Activated B cell treated with CpG ODN at 0.5 μM for 24 hours (primary cell): ENCODE measurements at regions not wholly inside any gene's neighbourhood (a gene's known extent, or its start where the extent isn't known, plus 50 kb on each side); places are given as distances from the start of the nearest gene placed in this dataset.

Source experiments
- ATAC-seq: fragments of 200-7000 bp; cut with Tn5 transposase; one replicate; pipeline ENCODE4 v1.10.0; 2021; ENCODE audit warnings: low read depth, mild to moderate bottlenecking, moderate library complexity
- CTCF ChIA-PET: fragments of 350-600 bp; sonication (Branson Sonifier 250); formaldehyde crosslinking; loops from one replicate; lab custom pipeline; 2021; ENCODE audit warnings: antibody characterized with exemption; lab: Charles Lee
- POLR2A ChIA-PET: fragments of 350-600 bp; sonication (Branson Sonifier 250); formaldehyde crosslinking; loops from one replicate; lab custom pipeline; 2021; ENCODE audit warnings: antibody characterized with exemption; lab: Charles Lee
- DNase-seq: peaks from one replicate; pipeline ENCODE4 v3.0.0; 2022
- H3K27ac Mint-ChIP-seq: one replicate; pipeline ENCODE4 v1.8.0; 2020; ENCODE audit warnings: mixed read lengths
- H3K27me3 Mint-ChIP-seq: one replicate; pipeline ENCODE4 v1.8.0; 2021; ENCODE audit warnings: mixed read lengths
- H3K36me3 Mint-ChIP-seq: one replicate; pipeline ENCODE4 v1.8.0; 2021; ENCODE audit warnings: low read depth, mixed read lengths
- H3K4me1 Mint-ChIP-seq: one replicate; pipeline ENCODE4 v1.8.0; 2021; ENCODE audit warnings: mixed read lengths
- H3K4me3 Mint-ChIP-seq: one replicate; pipeline ENCODE4 v1.8.0; 2020; ENCODE audit warnings: mild to moderate bottlenecking, mixed read lengths
- H3K9me3 Mint-ChIP-seq: one replicate; pipeline ENCODE4 v1.8.0; 2020; ENCODE audit warnings: mixed read lengths
- intact Hi-C: fragments of 100-400 bp; cut with micrococcal nuclease; formaldehyde crosslinking; loops from one replicate; pipeline ENCODE4 v1.15.1; 2024
- TF ChIP-seq, protein P1 (sequence below): fragments of 200-600 bp; IDR thresholded peaks from one replicate; pipeline ENCODE4 v1.8.0; 2022; ENCODE audit warnings: antibody characterized with exemption, mild to moderate bottlenecking

DNA sequence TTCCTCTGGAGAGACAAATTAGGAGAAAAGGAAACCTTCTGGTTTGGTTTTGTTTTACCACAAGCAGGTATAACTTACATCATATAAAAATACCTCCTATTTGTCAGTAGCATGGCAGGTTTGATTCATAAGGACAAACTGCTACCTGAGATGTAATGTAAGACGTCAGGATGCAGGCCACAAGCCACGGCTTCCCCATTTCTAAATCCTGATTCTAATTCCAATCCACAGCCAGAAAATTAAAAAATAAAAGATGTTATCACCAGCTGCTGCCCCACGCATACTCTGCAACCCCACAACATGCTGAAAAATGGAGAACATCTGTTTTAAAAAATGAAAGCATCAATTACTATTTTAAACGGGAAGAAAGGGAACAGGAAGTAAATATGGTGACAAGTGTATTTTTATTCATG lies 197.6 kb downstream of the BCL11A start:
- CTCF ChIA-PET: interaction anchor here (0.8 to 1.4 kb wide), 2 partner anchors 26 to 52 kb away, joined by 3 read pairs; no protein-coding TSS in a partner anchor
- H3K36me3 Mint-ChIP-seq: peaks cover 6% of the 10 kb centered on the region
- POLR2A ChIA-PET: interaction anchor here (0.6 to 9.5 kb wide), 8 partner anchors 14 to 293 kb away, joined by 3 to 223 read pairs (median 16); partner anchors contain the start of gene BCL11A
- peak overlapping the region; percentile 97 for H3K27ac Mint-ChIP-seq
- peaks cover 7% of the 10 kb centered on the region for H3K9me3 Mint-ChIP-seq
- intact Hi-C loops: loop anchor here (1.0 to 10.0 kb wide), 2 partner anchors 83 to 1051 kb away; no protein-coding TSS in a partner anchor
- H3K4me3 Mint-ChIP-seq: peak overlapping the region; percentile 75
- TF ChIP-seq, protein P1, sequence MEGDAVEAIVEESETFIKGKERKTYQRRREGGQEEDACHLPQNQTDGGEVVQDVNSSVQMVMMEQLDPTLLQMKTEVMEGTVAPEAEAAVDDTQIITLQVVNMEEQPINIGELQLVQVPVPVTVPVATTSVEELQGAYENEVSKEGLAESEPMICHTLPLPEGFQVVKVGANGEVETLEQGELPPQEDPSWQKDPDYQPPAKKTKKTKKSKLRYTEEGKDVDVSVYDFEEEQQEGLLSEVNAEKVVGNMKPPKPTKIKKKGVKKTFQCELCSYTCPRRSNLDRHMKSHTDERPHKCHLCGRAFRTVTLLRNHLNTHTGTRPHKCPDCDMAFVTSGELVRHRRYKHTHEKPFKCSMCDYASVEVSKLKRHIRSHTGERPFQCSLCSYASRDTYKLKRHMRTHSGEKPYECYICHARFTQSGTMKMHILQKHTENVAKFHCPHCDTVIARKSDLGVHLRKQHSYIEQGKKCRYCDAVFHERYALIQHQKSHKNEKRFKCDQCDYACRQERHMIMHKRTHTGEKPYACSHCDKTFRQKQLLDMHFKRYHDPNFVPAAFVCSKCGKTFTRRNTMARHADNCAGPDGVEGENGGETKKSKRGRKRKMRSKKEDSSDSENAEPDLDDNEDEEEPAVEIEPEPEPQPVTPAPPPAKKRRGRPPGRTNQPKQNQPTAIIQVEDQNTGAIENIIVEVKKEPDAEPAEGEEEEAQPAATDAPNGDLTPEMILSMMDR: no peak
- no peak for DNase-seq
- no peaks in the 10 kb centered on the region for H3K27me3 Mint-ChIP-seq
- peak; percentile 7 for ATAC-seq
- peaks cover 100% of the 10 kb centered on the region for H3K4me1 Mint-ChIP-seq

DNA sequence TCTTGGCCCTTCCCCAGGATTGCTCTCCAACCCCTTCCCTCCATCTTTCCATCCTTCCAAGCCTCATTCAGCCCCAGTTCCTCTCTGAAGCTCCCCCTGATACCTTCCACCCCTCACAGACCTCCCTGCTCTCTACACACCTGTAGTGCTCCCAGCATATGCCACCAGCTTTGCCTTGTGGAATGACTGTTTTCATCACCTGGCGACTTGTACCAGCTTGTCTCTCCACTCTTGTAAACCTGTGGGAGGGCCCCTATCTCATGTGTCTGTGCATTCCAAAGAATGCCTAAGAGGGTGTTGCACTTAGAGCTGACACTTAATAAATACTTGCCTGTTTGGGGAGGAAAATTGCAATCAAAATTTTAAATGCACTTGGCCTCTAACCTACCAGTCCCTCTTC lies 198.7 kb downstream of the BCL11A start:
- Mint-ChIP-seq H3K4me3 (peak overlapping the region; percentile 30), H3K4me1 (peaks cover 100% of the 10 kb centered on the region), H3K27me3 (no peaks in the 10 kb centered on the region), H3K9me3 (peaks cover 7% of the 10 kb centered on the region), H3K36me3 (peaks cover 6% of the 10 kb centered on the region), H3K27ac (peak overlapping the region; percentile 97)
- DNase-seq: no peak
- POLR2A ChIA-PET: interaction anchor here (0.7 to 9.5 kb wide), 16 partner anchors 9 to 202 kb away, joined by 3 to 223 read pairs (median 14); partner anchors contain the start of gene BCL11A
- intact Hi-C loops: loop anchor here (1.0 to 10.0 kb wide), 4 partner anchors 12 to 1050 kb away; no protein-coding TSS in a partner anchor
- TF ChIP-seq, protein P1: no peak
- CTCF ChIA-PET: interaction anchor here (1.1 to 2.7 kb wide), 5 partner anchors 11 to 128 kb away, joined by 4 to 11 read pairs (median 5); no protein-coding TSS in a partner anchor
- no peak for ATAC-seq

DNA sequence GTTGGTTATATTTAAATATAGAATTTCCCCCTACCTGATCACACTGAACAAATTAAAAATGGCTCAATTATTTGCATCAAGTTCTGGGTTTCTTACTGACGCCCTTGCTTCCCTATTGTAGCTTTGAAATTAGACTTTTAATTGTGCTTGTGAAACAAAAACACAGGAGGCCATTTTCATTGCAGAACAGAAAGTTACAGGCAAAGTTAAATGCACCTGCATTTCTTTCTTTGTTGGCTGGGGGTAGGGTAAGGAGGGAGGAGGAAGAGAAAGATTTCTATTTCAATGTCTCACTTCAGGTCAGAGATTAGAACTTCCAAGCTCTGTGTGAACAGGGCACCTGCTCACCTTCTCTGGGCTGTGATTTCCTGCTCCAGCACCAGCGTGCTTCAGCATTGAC lies 199.6 kb downstream of the BCL11A start:
- TF ChIP-seq, protein P1: no peak
- H3K27me3 Mint-ChIP-seq: no peaks in the 10 kb centered on the region
- peaks cover 9% of the 10 kb centered on the region for H3K9me3 Mint-ChIP-seq
- intact Hi-C loops: loop anchor here (1.0 to 10.0 kb wide), 5 partner anchors 12 to 1049 kb away; no protein-coding TSS in a partner anchor
- peak overlapping the region; percentile 52 for H3K4me3 Mint-ChIP-seq
- ATAC-seq: peak; percentile 26
- H3K36me3 Mint-ChIP-seq: peaks cover 6% of the 10 kb centered on the region
- no peak for DNase-seq
- peak overlapping the region; percentile 97 for H3K27ac Mint-ChIP-seq
- peaks cover 100% of the 10 kb centered on the region for H3K4me1 Mint-ChIP-seq
- ChIA-PET POLR2A (interaction anchor here (0.6 to 9.5 kb wide), 29 partner anchors 10 to 1042 kb away, joined by 3 to 223 read pairs (median 7); partner anchors contain the start of gene BCL11A), CTCF (interaction anchor here (1.1 to 2.7 kb wide), 11 partner anchors 12 to 466 kb away, joined by 3 to 11 read pairs (median 5); no protein-coding TSS in a partner anchor)

DNA sequence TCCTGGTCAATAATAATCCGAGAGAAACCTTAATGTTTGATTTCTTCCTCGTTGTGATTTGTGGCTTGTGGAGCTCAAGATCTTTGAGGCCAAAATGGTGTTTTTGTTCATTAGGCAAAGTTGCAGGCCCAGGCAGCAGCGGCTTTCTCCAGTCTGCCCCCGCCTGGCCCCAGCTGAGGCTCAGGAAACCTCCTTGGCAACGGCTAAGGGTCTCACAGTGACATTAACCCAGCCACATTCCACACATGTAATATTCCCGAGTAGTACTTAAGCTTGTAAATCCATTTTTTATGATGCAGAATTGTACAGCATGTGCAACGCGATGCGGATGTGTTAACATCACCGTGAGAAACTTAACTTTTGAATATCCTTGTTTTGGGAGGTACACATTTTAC lies 200.1 kb downstream of the BCL11A start:
- intact Hi-C loops: loop anchor here (1.0 to 10.0 kb wide), 4 partner anchors 131 to 1049 kb away; no protein-coding TSS in a partner anchor
- POLR2A ChIA-PET: interaction anchor here (0.6 to 9.5 kb wide), 28 partner anchors 10 to 1041 kb away, joined by 3 to 223 read pairs (median 8); partner anchors contain the start of gene BCL11A
- H3K9me3 Mint-ChIP-seq: peaks cover 9% of the 10 kb centered on the region

More for the DNA sequence above, 200.1 kb downstream of the BCL11A start:
- TF ChIP-seq, protein P1: no peak
- peaks cover 6% of the 10 kb centered on the region for H3K36me3 Mint-ChIP-seq
- DNase-seq: no peak
- H3K27me3 Mint-ChIP-seq: no peaks in the 10 kb centered on the region
- H3K4me1 Mint-ChIP-seq: peaks cover 100% of the 10 kb centered on the region
- H3K4me3 Mint-ChIP-seq: peak overlapping the region; percentile 52
- peak overlapping the region; percentile 97 for H3K27ac Mint-ChIP-seq
- peak; percentile 5 for ATAC-seq
- CTCF ChIA-PET: interaction anchor here (1.1 to 2.7 kb wide), 11 partner anchors 13 to 466 kb away, joined by 3 to 11 read pairs (median 5); no protein-coding TSS in a partner anchor
